ENCODE measurements at regions not wholly inside any gene's neighbourhood (a gene's known extent, or its start where the extent isn't known, plus 50 kb on each side); places are given as distances from the start of the nearest gene placed in this dataset.

GRCh38 chr11:20260307-20260706 is 100.0 kb upstream of the DBX1 start:
- no peak for TF ChIP-seq CTCF (IDR thresholded peaks at IDR 0.05; ENCODE audit: low read length)
- no peak for TF ChIP-seq EZH2 (optimal IDR thresholded peaks at IDR 0.05; ENCODE audit: low read depth, low read length)
- TF ChIP-seq EZH2phosphoT487 (IDR thresholded peaks at IDR 0.05; ENCODE audit: low read length): no peak

Data from MM.1S (cell line).